Ishikawa (cell line): ENCODE measurements at regions not wholly inside any gene's neighbourhood (a gene's known extent, or its start where the extent isn't known, plus 50 kb on each side); places are given as distances from the start of the nearest gene placed in this dataset.

Experiments used
- CEBPB ChIP-seq: IDR thresholded peaks from 2 replicates; pipeline ENCODE4 v1.6.1; 2012
- CREB1 ChIP-seq: IDR thresholded peaks from 2 replicates; pipeline ENCODE4 v1.6.1; 2012; ENCODE audit warnings: low read depth
- EGR1 ChIP-seq: IDR thresholded peaks from 2 replicates; pipeline ENCODE4 v1.6.1; 2012
- EP300 ChIP-seq: IDR thresholded peaks from 2 replicates; pipeline ENCODE4 v1.6.1; 2012; ENCODE audit warnings: borderline replicate concordance
- FOXM1 ChIP-seq: IDR thresholded peaks from 2 replicates; pipeline ENCODE4 v1.6.1; 2012; ENCODE audit warnings: low read depth, borderline replicate concordance
- NFIC ChIP-seq: IDR thresholded peaks from 2 replicates; pipeline ENCODE4 v1.6.1; 2012
- RAD21 ChIP-seq: IDR thresholded peaks from 2 replicates; pipeline ENCODE4 v1.6.1; 2012; ENCODE audit warnings: low read depth
- TAF1 ChIP-seq: IDR thresholded peaks from 2 replicates; pipeline ENCODE4 v1.6.1; 2012; ENCODE audit warnings: low read depth, mild to moderate bottlenecking
- YY1 ChIP-seq: IDR thresholded peaks from 2 replicates; pipeline ENCODE4 v1.6.1; 2012; ENCODE audit warnings: low read depth
- ZBTB7A ChIP-seq: IDR thresholded peaks from 2 replicates; pipeline ENCODE4 v1.6.1; 2012; ENCODE audit warnings: low read depth
- TF ChIP-seq, protein P1 (sequence below): IDR thresholded peaks from 2 replicates; pipeline ENCODE4 v1.6.1; 2012; ENCODE audit warnings: low read depth, mild to moderate bottlenecking
- TF ChIP-seq, protein P2 (sequence below): IDR thresholded peaks from 2 replicates; pipeline ENCODE4 v1.6.1; 2012

DNA sequence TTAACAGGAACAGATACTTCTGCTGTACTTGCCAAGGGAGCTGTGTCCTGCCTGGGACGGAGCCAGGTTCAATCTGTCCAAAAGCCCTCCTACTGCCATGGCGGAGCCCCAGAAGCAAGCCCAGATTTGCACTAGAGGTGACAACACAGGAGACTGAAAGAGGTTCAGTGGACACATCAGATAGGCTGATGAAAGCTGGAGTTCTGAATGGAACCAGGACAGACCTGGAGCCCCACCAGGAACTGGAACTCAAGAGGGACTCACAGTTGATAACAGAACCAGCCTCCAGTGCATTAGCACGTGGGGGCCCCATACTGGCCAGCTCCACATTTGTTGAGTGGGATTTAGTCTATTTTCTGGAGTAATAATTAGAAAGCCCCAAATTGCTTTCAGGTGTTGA is 315.5 kb downstream of the ARRDC4 start:
- TF ChIP-seq, protein P1, sequence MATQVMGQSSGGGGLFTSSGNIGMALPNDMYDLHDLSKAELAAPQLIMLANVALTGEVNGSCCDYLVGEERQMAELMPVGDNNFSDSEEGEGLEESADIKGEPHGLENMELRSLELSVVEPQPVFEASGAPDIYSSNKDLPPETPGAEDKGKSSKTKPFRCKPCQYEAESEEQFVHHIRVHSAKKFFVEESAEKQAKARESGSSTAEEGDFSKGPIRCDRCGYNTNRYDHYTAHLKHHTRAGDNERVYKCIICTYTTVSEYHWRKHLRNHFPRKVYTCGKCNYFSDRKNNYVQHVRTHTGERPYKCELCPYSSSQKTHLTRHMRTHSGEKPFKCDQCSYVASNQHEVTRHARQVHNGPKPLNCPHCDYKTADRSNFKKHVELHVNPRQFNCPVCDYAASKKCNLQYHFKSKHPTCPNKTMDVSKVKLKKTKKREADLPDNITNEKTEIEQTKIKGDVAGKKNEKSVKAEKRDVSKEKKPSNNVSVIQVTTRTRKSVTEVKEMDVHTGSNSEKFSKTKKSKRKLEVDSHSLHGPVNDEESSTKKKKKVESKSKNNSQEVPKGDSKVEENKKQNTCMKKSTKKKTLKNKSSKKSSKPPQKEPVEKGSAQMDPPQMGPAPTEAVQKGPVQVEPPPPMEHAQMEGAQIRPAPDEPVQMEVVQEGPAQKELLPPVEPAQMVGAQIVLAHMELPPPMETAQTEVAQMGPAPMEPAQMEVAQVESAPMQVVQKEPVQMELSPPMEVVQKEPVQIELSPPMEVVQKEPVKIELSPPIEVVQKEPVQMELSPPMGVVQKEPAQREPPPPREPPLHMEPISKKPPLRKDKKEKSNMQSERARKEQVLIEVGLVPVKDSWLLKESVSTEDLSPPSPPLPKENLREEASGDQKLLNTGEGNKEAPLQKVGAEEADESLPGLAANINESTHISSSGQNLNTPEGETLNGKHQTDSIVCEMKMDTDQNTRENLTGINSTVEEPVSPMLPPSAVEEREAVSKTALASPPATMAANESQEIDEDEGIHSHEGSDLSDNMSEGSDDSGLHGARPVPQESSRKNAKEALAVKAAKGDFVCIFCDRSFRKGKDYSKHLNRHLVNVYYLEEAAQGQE, result no peak
- TF ChIP-seq CREB1 (no peak), ZBTB7A (no peak), CEBPB (no peak), NFIC (no peak), FOXM1 (no peak), RAD21 (no peak), EGR1 (no peak), EP300 (no peak), YY1 (no peak), TAF1 (no peak)
- TF ChIP-seq, protein P2, sequence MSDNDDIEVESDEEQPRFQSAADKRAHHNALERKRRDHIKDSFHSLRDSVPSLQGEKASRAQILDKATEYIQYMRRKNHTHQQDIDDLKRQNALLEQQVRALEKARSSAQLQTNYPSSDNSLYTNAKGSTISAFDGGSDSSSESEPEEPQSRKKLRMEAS, result no peak
